ENCODE measurements at regions not wholly inside any gene's neighbourhood (a gene's known extent, or its start where the extent isn't known, plus 50 kb on each side); places are given as distances from the start of the nearest gene placed in this dataset.

DNA sequence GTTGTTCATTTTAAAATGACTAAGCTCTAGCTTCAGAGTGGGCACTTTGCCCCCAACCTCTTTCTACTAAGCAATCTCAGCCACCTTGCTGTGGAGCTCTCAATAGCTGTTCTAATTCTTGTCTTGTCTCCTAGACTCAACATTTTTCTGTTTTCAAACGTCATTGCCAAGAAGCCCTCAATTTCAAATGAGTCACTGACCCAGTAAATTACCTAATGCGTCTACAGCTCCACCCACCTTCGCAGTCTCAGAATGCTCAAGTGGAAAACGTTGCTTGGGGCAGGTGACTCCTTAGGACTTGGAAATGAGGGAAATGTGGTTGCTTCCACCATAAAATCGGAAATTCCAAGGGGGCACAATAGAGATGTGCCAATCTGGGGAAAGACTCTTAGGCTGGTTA, 59.0 kb downstream of the ING2 start:
- DNase-seq, result no peak

DNA sequence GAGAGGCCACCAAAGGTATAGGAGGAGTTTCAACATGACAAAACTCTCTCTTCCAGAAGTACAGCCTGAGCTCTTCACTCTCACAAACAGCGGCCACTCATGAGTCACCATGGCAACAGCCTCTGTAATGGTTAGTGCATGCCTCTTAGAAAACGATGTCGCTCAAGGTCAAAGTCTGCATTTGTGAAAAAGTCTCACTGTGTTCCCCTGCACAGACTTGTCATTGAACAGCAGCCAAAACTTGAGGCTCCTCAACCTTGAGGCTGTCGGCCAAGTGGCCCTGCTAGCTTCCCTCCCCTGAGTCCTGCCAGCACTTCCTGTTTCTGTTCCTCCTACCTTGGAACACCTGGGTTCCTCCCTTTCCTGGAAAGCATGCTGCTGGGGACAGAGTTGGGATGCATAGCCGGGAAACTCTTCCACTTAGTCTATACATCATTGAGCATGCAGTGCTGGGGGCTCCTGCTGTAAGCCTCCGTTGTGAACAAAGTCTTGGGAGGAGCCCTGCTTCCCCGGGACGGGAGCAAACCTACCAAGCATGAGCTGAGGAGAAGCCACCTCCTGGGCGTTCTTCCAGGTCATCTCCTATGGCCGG, 66.6 kb downstream of the ING2 start:
- peak; percentile 66 for DNase-seq

DNA sequence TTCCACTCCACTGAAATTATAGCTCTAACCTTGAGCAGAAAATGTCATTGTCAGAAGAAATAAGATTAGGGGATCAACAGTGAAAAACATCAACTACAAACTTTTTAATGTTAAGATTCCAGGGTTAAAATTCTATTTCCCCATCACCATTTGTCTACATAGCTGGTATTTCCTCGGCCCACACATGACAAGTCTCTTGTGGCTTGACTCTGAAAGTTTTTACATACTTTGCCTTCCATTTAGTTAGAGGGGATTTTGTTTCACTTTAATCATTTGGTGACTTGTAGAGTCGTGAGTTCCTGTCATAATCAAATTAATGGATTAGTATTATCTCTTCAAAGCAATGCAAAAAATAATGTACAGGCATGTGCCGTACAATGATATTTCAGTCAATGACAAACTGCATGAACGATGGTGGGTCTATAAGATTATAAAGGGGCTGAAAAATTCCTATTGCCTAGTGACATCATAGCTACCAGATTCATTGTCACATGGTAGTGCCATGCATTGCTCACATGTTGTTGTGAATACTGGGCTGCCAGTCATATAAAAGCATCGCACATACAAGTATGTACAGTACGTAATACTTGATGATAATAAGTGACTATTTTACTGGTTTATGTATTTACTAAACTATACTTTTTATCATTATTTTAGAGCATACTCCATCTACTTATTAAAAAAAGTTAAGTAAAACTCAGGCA, 72.0 kb downstream of the ING2 start:
- no peak for DNase-seq

DNA sequence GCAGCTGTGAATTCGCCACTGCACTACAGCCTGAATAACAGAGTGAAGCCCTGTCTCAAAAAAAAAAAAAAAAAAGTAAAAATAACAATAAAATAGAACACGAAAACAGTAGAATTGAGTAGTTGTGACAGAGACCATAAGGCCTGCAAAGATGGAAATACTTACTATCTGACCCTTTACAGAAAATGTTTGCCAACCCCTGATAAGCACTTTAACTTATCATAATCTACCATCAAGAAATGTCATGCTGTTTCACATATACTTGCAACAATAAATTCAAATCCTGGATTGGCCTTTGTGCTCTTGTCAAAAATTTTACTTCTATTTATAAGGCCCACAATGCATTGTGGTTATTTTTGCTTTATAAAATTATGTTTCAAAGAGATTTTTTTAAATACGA, 75.5 kb downstream of the ING2 start:
- DNase-seq, result no peak

DNA sequence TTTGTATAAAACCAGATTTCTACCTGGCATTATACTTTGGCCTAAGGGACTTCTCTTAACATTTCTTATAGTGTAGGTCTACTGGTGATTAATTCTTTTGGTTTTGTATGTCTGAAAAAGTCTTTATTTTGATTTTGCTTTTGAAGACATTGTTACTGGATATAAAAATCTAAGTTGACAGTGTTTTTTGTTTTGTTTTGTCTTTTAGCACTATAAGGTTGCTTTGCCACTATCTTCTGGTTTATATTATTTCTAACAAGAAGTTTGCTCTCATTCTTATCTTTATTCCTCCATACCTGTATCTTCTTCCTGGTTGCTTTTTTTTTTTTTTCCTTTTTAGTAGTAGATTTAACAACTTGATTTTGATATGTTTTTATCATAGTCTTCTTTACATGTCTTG, 76.0 kb downstream of the ING2 start:
- no peak for DNase-seq

DNA sequence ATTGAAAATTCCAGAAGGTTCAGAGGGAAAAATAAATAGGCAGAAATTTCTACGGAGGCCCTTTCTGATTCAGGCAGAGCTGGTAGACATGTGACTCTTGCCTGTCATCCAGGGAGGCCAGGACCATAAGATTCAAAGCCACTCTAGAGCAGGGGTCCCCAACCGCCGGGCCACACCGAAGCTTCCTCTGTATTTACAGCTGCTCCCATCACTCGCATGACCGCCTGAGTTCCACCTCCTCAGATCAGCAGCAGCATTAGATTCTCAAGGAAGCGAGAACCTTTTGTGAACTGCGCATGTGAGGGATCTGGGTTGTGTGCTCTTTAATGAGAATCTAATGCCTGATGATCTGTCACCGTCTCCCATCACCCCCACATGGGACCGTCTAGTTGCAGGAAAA, 72.2 kb downstream of the RWDD4 start:
- DNase-seq, result no peak

DNA sequence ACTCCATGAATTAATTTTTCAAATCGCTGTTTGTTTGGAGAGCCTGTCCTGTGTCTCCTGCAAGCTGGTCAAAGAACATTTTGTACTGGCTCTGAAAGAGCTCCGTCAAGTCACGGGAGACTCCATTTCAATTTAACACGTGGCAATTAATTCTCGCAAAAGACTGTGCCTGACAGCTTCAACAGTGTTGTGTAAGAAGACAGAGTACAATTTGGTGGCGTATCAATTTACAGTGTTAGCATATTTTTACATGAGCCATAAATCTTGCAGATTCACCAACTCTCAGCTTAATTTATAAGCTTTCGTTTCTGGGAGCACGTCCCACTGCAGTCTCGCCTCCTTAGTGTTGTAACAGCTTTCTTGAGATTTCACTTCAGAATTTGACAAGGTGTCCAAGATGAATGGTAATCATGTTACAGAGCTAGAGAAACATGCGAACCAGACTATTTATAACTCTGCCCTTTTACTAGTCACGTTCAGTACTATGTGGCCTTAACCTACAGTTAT, 70.8 kb downstream of the RWDD4 start:
- no peak for DNase-seq

DNA sequence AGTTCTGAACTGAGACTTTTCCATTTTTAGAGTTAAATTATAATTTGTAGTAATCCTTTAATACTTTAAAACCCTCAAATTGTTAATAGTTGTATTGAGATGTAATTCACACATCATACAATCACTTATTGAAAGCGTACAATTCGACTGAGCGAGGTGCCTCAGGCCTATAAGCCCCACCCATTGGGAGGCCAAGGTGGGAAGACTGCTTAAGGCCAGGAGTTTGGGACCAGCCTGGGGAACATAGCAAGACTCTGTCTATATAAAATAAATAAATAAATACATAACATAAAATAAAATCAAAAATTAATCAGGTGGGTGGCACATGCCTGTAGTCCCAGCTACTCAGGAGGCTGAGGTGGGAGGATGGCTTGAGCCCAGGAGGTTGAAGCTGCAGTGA, 70.3 kb downstream of the RWDD4 start:
- no peak for DNase-seq

DNA sequence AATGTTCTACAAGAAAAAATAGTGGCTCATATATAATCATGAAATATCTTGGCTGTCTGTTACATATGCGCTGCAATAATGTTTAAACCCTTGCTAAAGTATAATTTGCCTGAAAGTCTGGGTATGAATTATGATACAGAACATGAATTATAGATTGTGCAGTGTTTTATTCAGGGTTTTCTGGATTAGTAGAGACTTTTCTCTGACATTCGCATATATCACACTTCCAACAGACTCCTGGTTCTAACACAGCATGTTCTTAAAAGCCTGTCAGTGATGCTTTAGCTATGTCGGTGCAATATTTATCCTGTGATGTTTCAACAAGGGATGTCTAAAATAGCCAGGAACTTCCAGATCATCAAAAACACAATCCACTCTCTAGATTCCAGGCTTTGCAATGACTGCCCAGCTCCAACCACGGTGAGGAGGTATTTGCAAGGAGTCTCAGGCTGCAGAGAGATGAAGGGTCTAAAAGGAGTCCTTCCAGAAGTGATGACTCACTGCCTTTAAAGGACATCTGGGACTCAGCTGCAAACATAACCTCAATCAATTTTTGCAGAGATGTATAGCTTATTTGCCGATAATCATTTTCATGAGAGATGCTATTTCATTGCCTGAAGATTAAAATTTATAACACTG, 69.4 kb downstream of the RWDD4 start:
- DNase-seq, result no peak

All from COR-L47 (cell line).